Endothelial cell of umbilical vein (primary cell): ENCODE measurements at regions not wholly inside any gene's neighbourhood (a gene's known extent, or its start where the extent isn't known, plus 50 kb on each side); places are given as distances from the start of the nearest gene placed in this dataset.
"Not testable (repeated sequence)": the region's sequence is repeated elsewhere in the genome, so short reads cannot be mapped to it uniquely, and the experiment has no call there.

ENCODE experiments used
- BruUV-seq: library from RNA; stranded (reverse); fragments of 400-500 nt; replicated peaks from 2 replicates; lab custom pipeline; 2021; lab: Mats Ljungman, UMichigan
- CTCF ChIA-PET: fragments of 300-600, 350-600 bp; sonication (Branson Sonifier 250); formaldehyde crosslinking; loops from one replicate; lab custom pipeline; 2021; ENCODE audit warnings: antibody characterized with exemption, inconsistent platforms; lab: Charles Lee
- POLR2A ChIA-PET: fragments of 300-600, 350-600 bp; sonication (Branson Sonifier 250); formaldehyde crosslinking; loops from one replicate; lab custom pipeline; 2021; ENCODE audit warnings: antibody characterized with exemption, inconsistent platforms; lab: Charles Lee
- DNase-seq: peaks from one replicate; pipeline ENCODE4 v3.0.0-alpha.2; 2011; ENCODE audit warnings: low read depth, low spot score
- FAIRE-seq: peaks from 2 replicates; lab custom pipeline; 2011; peaks lifted over from hg19 to GRCh38; lab: Jason Lieb, UNC
- H2AFZ ChIP-seq: 2 replicates; pipeline ENCODE4 v1.6.0; 2012; ENCODE audit warnings: low read depth, low read length, control low read depth, inconsistent platforms
- H3K27ac ChIP-seq: 2 replicates; pipeline ENCODE4 v1.5.1; 2011; ENCODE audit warnings: low read depth, mild to moderate bottlenecking, control low read depth, low read length, moderate library complexity; ENCODE audit not compliant: insufficient read depth
- H3K27me3 ChIP-seq, 2 experiments: 2 replicates each; pipeline versions ENCODE4 v1.6.0 to v1.6.1; 2011; ENCODE audit warnings: low read length in 2 of 2, mixed read lengths in 1 of 2; ENCODE audit not compliant: control insufficient read depth in 2 of 2, insufficient read depth in 2 of 2
- H3K36me3 ChIP-seq, 2 experiments: 2 replicates in 1 of 2; 3 replicates in 1 of 2; pipeline ENCODE4 v1.5.1; 2011; ENCODE audit warnings: low read length in 2 of 2, mild to moderate bottlenecking in 1 of 2, moderate library complexity in 1 of 2; ENCODE audit not compliant: control insufficient read depth in 2 of 2, insufficient read depth in 2 of 2; ENCODE audit errors: extremely low read depth in 1 of 2
- H3K4me1 ChIP-seq: 3 replicates; pipeline ENCODE4 v1.5.1; 2011; ENCODE audit warnings: mild to moderate bottlenecking, low read length; ENCODE audit not compliant: control insufficient read depth, insufficient read depth; ENCODE audit errors: extremely low read depth
- H3K4me2 ChIP-seq: 2 replicates; pipeline ENCODE4 v1.6.1; 2011; ENCODE audit warnings: low read length, control low read depth, mixed read lengths; ENCODE audit not compliant: insufficient read depth
- H3K4me3 ChIP-seq, 3 experiments: fragments of 200-600 bp in 1 of 3; sonication (generic), shearing (Covaris generic) in 1 of 3; replicated peaks in 1 of 3; 2 replicates each; pipeline ENCODE4 v1.5.1; 2011 to 2016; ENCODE audit warnings: control low read depth in 3 of 3, low read length in 3 of 3, mild to moderate bottlenecking in 2 of 3, inconsistent platforms in 1 of 3, low read depth in 1 of 3, moderate library complexity in 1 of 3; ENCODE audit not compliant: insufficient read depth in 1 of 3
- H3K79me2 ChIP-seq: 2 replicates; pipeline ENCODE4 v1.6.0; 2012; ENCODE audit warnings: low read length, inconsistent platforms; ENCODE audit not compliant: control insufficient read depth, insufficient read depth
- H3K9ac ChIP-seq: replicated peaks from 2 replicates; pipeline ENCODE3; 2011; ENCODE audit warnings: low read length, control low read depth; ENCODE audit not compliant: insufficient read depth; ENCODE audit errors: extremely low read depth
- H3K9me1 ChIP-seq: replicated peaks from 3 replicates; pipeline ENCODE4 v1.6.0; 2011; ENCODE audit warnings: mild to moderate bottlenecking, low read length; ENCODE audit not compliant: control insufficient read depth, insufficient read depth; ENCODE audit errors: extremely low read depth
- H3K9me3 ChIP-seq: replicated peaks from 2 replicates; pipeline ENCODE4 v1.5.1; 2012; ENCODE audit warnings: low read length, inconsistent platforms; ENCODE audit not compliant: control insufficient read depth, insufficient read depth
- H4K20me1 ChIP-seq: replicated peaks from 2 replicates; pipeline ENCODE3; 2011; ENCODE audit warnings: mild to moderate bottlenecking, low read length; ENCODE audit not compliant: control insufficient read depth, insufficient read depth; ENCODE audit errors: extremely low read depth
- CTCF ChIP-seq, 2 donors: IDR thresholded peaks; 1 replicate in 1 of 2; 2 replicates in 1 of 2; pipeline ENCODE4 v1.5.1; 2011; ENCODE audit warnings: low read length in 2 of 2, mild to moderate bottlenecking in 2 of 2, moderate library complexity in 2 of 2, control low read depth in 1 of 2, inconsistent platforms in 1 of 2, low read depth in 1 of 2; ENCODE audit not compliant: insufficient read depth in 1 of 2; ENCODE audit errors: extremely low read depth in 1 of 2
- FOS ChIP-seq: IDR thresholded peaks from 2 replicates; pipeline ENCODE4 v1.6.1; 2011; ENCODE audit warnings: mild to moderate bottlenecking, low read length, moderate library complexity, borderline replicate concordance; ENCODE audit not compliant: insufficient read depth
- POLR2A ChIP-seq: IDR thresholded peaks from 2 replicates; pipeline ENCODE4 v1.6.1; 2012; ENCODE audit warnings: low read depth, mild to moderate bottlenecking, control low read depth, low read length
- POLR2AphosphoS5 ChIP-seq: IDR thresholded peaks from 2 replicates; pipeline ENCODE4 v1.6.1; 2012; ENCODE audit warnings: low read depth, mild to moderate bottlenecking, control low read depth, low read length, moderate library complexity; ENCODE audit not compliant: insufficient read depth
- dilution Hi-C: fragments of 300-500 bp; cut with MboI; formaldehyde crosslinking; loops from one replicate; pipeline ENCODE4 v1.15.0; 2019; ENCODE audit warnings: low sequenced_read_pairs; ENCODE audit not compliant: extremely low pct_ligation_motif_present
- intact Hi-C: fragments of 100-400 bp; cut with micrococcal nuclease; formaldehyde crosslinking; loops from one replicate; pipeline ENCODE4 v1.10.0; 2022

GRCh38 chr10:118931436-118931835 is 98.1 kb upstream of the NANOS1 start:
- ChIA-PET POLR2A (no interaction called here), CTCF (no interaction called here)
- Histone ChIP-seq H3K4me3 (no peak overlapping the region), H3K9me3 (no peaks in the 10 kb centered on the region), H3K9ac (no peak overlapping the region), H3K79me2 (no peaks in the 10 kb centered on the region), H3K4me1 (no peaks in the 10 kb centered on the region), H3K27ac (no peak overlapping the region), H4K20me1 (no peaks in the 10 kb centered on the region), H3K27me3 (peaks cover 0 to 11% of the 10 kb centered on the region in 2 experiments), H2AFZ (no peak overlapping the region), H3K4me2 (no peak overlapping the region), H3K36me3 (no peaks in the 10 kb centered on the region), H3K9me1 (no peaks in the 10 kb centered on the region)
- FAIRE-seq (no peak), DNase-seq (no peak)
- intact Hi-C loops = no loop called here
- BruUV-seq = no TSS peak
- dilution Hi-C loops = no loop called here
- TF ChIP-seq POLR2A = no peak
- no peak for TF ChIP-seq POLR2AphosphoS5
- TF ChIP-seq CTCF (IDR thresholded peaks at IDR 0.05; ENCODE audit: extremely low read depth in 1 of 2, insufficient read depth in 1 of 2, low read depth in 1 of 2, low read length in 2 of 2) = no peak
- TF ChIP-seq FOS = no peak

- dilution Hi-C loops, CTCF ChIA-PET: not testable (repeated sequence)
These were observed 97.4 kb upstream of the NANOS1 start for GRCh38 chr10:118932154-118932553.

More at GRCh38 chr10:118932154-118932553, 97.4 kb upstream of the NANOS1 start:
- H3K9me1 ChIP-seq, H3K9me3 ChIP-seq, H3K27ac ChIP-seq, BruUV-seq, H3K79me2 ChIP-seq, H2AFZ ChIP-seq, H4K20me1 ChIP-seq, DNase-seq, H3K4me1 ChIP-seq, H3K4me2 ChIP-seq, FAIRE-seq, POLR2A ChIA-PET, H3K4me3 ChIP-seq, intact Hi-C loops, H3K9ac ChIP-seq, H3K36me3 ChIP-seq: not testable (repeated sequence)
- peaks cover 0 to 11% of the 10 kb centered on the region in 2 experiments for H3K27me3 ChIP-seq
